ENCODE measurements at regions not wholly inside any gene's neighbourhood (a gene's known extent, or its start where the extent isn't known, plus 50 kb on each side); places are given as distances from the start of the nearest gene placed in this dataset.

- H3K4me1 ChIP-seq (ENCODE audit: insufficient read depth, low read length, poor library complexity, severe bottlenecking) = no peaks in the 10 kb centered on the region
- no peaks in the 10 kb centered on the region for H3K79me2 ChIP-seq (ENCODE audit: insufficient read depth, low read depth, low read length)
- no peaks in the 10 kb centered on the region for H3K9me3 ChIP-seq (ENCODE audit: low read length)
- intact Hi-C loops (cut with micrococcal nuclease; ENCODE audit: unreplicated experiment) = no loop called here
- ChIA-PET CTCF (ENCODE audit: unreplicated experiment) (no interaction called here), POLR2A (no interaction called here)
- no peak overlapping the region for H3K4me3 ChIP-seq (ENCODE audit: low read depth, low read length, poor library complexity, severe bottlenecking)
- BruUV-seq (replicated peaks) = no TSS peak
- DNase-seq (ENCODE audit: low spot score) = no peak
- no peaks in the 10 kb centered on the region for H4K20me1 ChIP-seq (ENCODE audit: insufficient read depth, low read length)
- no peaks in the 10 kb centered on the region for H3K36me3 ChIP-seq (ENCODE audit: insufficient read depth, low read length)
- H2AFZ ChIP-seq (ENCODE audit: low read length) = no peak overlapping the region
- TF ChIP-seq CTCF (conservative IDR thresholded peaks at IDR 0.05; ENCODE audit: low read length) (no peak), EZH2phosphoT487 (IDR thresholded peaks at IDR 0.05; ENCODE audit: borderline replicate concordance, low read depth, low read length) (no peak)
- H3K9me2 ChIP-seq (ENCODE audit: insufficient read depth, low read length) = no peaks in the 10 kb centered on the region
- no peak overlapping the region for H3K27ac ChIP-seq (ENCODE audit: low read depth, low read length, poor library complexity, severe bottlenecking)
- no peak overlapping the region for H3K4me2 ChIP-seq (ENCODE audit: low read length)
Measured at GRCh38 chrX:23134136-23134535, 134.4 kb downstream of the DDX53 start.

DNA sequence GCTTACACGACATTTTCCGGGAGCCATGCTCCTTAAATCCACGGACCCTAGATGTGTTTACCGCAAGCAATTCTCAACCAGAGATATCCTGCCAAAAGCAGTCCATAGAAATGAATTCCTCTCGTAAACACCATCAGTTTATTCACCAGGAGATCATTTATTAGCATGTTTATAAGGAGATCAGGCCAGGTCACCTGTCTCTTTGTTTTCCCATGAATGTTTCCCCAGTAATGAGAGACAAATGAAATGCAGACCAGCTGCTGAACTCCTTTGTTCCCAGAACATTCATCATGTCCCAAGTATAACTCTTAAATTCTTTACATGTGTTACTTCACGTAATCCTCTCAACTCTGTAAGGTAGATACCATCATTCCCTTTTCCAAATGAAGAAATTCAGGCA lies 137.1 kb downstream of the DDX53 start:
- Histone ChIP-seq H3K9me3 (ENCODE audit: low read length) (no peaks in the 10 kb centered on the region), H3K36me3 (ENCODE audit: insufficient read depth, low read length) (no peaks in the 10 kb centered on the region), H3K27ac (ENCODE audit: low read depth, low read length, poor library complexity, severe bottlenecking) (no peak overlapping the region), H3K4me2 (ENCODE audit: low read length) (no peak overlapping the region), H3K4me3 (ENCODE audit: low read depth, low read length, poor library complexity, severe bottlenecking) (no peak overlapping the region), H4K20me1 (ENCODE audit: insufficient read depth, low read length) (no peaks in the 10 kb centered on the region), H2AFZ (ENCODE audit: low read length) (no peak overlapping the region), H3K79me2 (ENCODE audit: insufficient read depth, low read depth, low read length) (no peaks in the 10 kb centered on the region), H3K9me2 (ENCODE audit: insufficient read depth, low read length) (no peaks in the 10 kb centered on the region), H3K4me1 (ENCODE audit: insufficient read depth, low read length, poor library complexity, severe bottlenecking) (no peaks in the 10 kb centered on the region)
- TF ChIP-seq EZH2phosphoT487 (IDR thresholded peaks at IDR 0.05; ENCODE audit: borderline replicate concordance, low read depth, low read length) (no peak), CTCF (conservative IDR thresholded peaks at IDR 0.05; ENCODE audit: low read length) (no peak)
- intact Hi-C loops (cut with micrococcal nuclease; ENCODE audit: unreplicated experiment) = no loop called here
- CTCF ChIA-PET (ENCODE audit: unreplicated experiment) = no interaction called here
- no peak for DNase-seq (ENCODE audit: low spot score)
- no TSS peak for BruUV-seq (replicated peaks)
- POLR2A ChIA-PET = no interaction called here

DNA sequence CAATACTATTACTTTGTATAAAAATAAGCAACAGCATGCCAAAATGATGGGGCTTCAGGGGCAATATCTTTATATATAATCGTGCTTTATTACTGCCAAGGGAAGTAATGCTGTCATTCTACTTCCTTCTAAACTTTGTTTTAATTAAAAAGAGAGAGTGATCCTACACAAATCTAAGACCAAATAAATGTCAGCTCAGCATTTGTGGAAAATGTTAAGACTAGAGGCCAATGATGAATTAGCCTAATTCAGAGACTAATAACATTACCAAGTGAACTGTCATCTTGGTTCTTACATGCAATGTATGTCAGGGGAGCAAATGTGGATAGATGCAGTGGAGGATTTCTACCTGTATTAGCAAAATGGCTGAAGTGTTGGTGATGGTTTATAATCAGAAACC lies 166.4 kb upstream of the PTCHD1 start:
- intact Hi-C loops (cut with micrococcal nuclease; ENCODE audit: unreplicated experiment) = no loop called here
- BruUV-seq (replicated peaks) = no TSS peak
- no peaks in the 10 kb centered on the region for H4K20me1 ChIP-seq (ENCODE audit: insufficient read depth, low read length)
- H3K36me3 ChIP-seq (ENCODE audit: insufficient read depth, low read length) = no peaks in the 10 kb centered on the region
- H2AFZ ChIP-seq (ENCODE audit: low read length) = no peak overlapping the region
- no peak overlapping the region for H3K4me3 ChIP-seq (ENCODE audit: low read depth, low read length, poor library complexity, severe bottlenecking)
- no peak overlapping the region for H3K27ac ChIP-seq (ENCODE audit: low read depth, low read length, poor library complexity, severe bottlenecking)
- TF ChIP-seq CTCF (conservative IDR thresholded peaks at IDR 0.05; ENCODE audit: low read length) = no peak
- TF ChIP-seq EZH2phosphoT487 (IDR thresholded peaks at IDR 0.05; ENCODE audit: borderline replicate concordance, low read depth, low read length) = no peak
- ChIA-PET POLR2A (no interaction called here), CTCF (ENCODE audit: unreplicated experiment) (no interaction called here)
- H3K4me1 ChIP-seq (ENCODE audit: insufficient read depth, low read length, poor library complexity, severe bottlenecking) = no peaks in the 10 kb centered on the region
- H3K9me3 ChIP-seq (ENCODE audit: low read length) = no peaks in the 10 kb centered on the region
- H3K9me2 ChIP-seq (ENCODE audit: insufficient read depth, low read length) = no peaks in the 10 kb centered on the region
- H3K79me2 ChIP-seq (ENCODE audit: insufficient read depth, low read depth, low read length) = no peaks in the 10 kb centered on the region
- DNase-seq (ENCODE audit: low spot score) = no peak
- no peak overlapping the region for H3K4me2 ChIP-seq (ENCODE audit: low read length)
